NK-92 treated with Interleukin-12 subunit alpha and Interleukin-12 subunit beta, amount 100 ng/mL, for 24 hours (cell line): ENCODE measurements at regions not wholly inside any gene's neighbourhood (a gene's known extent, or its start where the extent isn't known, plus 50 kb on each side); places are given as distances from the start of the nearest gene placed in this dataset.
"Not testable (repeated sequence)": the region's sequence is repeated elsewhere in the genome, so short reads cannot be mapped to it uniquely, and the experiment has no call there.

Experiments used
- DNase-seq: peaks from one replicate; lab custom pipeline; 2025; lab: John Stamatoyannopoulos, UW

DNA sequence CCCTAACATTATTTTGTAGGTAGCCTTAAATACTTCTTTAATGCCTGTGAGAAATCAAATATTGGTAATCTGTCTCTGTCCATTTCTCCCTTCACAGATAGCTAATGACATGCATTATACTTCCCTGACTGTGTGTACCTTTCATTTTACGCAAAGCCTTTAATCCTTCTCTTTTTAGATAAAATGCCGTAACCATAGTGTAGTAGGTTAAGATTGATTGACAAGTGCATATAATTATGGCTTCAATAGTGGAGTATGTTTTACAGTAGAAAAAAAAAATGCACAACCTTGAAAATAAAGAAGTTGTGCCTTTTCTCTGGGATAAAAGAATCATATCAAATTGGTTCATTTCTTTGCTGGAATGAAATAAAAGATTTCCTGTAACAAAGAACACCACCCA is 559.6 kb upstream of the GRAMD2B start:
- no peak for DNase-seq

GRCh38 chr5:125865166-125865815 is 557.9 kb upstream of the GRAMD2B start:
- no peak for DNase-seq

DNA sequence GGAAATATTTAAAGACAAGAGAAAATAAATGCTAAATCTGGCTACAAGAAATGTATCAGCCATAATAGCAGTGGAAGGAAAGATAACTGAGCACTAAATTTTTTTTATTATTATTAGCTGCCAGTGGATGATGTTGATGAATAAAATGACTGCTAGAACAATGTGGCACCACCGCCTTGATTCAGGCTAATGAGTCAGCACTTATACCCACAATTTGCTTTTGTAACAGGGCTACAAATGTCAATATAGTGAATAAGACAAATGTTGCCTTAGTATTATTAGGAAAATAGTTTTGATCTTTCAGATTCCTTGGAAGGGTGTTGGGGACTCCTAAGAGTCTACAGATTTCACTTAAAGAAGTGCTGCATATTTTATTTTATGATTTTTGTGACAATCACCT is 555.2 kb upstream of the GRAMD2B start:
- DNase-seq = no peak

GRCh38 chr5:125870256-125870655 is 553.0 kb upstream of the GRAMD2B start:
- DNase-seq = no peak

- no peak for DNase-seq
Measured at GRCh38 chr5:125874057-125874456, 549.2 kb upstream of the GRAMD2B start.

DNA sequence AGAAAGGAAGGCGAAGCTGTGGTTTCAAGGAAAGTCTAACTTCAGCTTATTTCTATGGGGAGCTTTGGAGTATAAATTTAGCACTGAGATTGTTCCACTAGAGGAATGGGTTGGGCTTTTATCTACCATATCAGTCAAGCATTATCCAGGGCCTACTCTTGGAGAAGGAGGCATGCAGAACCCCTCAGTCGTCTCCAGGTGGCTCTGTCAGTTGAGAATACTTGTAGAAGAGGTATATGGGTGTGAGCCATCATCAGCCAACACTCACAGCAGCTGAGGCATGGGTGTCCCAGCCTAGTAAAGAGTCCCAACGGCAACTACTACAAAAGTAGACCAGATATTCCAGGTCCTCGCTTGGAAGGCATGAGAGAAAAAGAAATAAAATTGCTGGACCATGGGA is 548.5 kb upstream of the GRAMD2B start:
- DNase-seq = no peak

- no peak for DNase-seq
Measured at GRCh38 chr5:125877248-125877647, 546.0 kb upstream of the GRAMD2B start.

DNA sequence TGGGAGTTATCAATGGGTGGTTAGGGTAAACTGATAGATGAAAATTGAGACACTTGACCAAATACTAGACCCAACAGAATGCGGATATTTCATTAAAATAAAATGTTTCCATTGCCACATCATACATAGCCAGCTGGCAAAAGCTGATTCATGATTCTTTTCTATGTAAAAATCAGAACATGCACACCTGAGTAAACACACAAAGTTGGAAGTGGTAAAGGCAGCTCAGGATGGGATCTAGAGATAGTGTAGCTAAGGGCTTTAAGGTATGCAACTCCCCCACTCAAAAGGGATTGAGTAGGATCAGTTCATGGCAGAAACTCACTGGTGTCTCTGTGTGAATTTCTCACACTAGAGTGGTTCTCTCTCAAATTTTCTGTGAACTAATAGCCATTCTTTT is 541.1 kb upstream of the GRAMD2B start:
- DNase-seq = no peak

- DNase-seq = no peak
Measured at GRCh38 chr5:125883223-125883622, 540.0 kb upstream of the GRAMD2B start.

GRCh38 chr5:125888358-125888757 is 534.9 kb upstream of the GRAMD2B start:
- DNase-seq = no peak

GRCh38 chr5:125890511-125890931 is 532.7 kb upstream of the GRAMD2B start:
- DNase-seq = no peak

- DNase-seq = no peak
Measured at GRCh38 chr5:125891061-125891725, 532.0 kb upstream of the GRAMD2B start.

- DNase-seq = no peak
Measured at GRCh38 chr5:125894383-125894782, 528.8 kb upstream of the GRAMD2B start.

GRCh38 chr5:125896368-125896767 is 526.8 kb upstream of the GRAMD2B start:
- no peak for DNase-seq

- DNase-seq = no peak
Measured at GRCh38 chr5:125897089-125897488, 526.1 kb upstream of the GRAMD2B start.

- no peak for DNase-seq
Measured at GRCh38 chr5:125898851-125899405, 524.3 kb upstream of the GRAMD2B start.

GRCh38 chr5:125912028-125912427 is 511.2 kb upstream of the GRAMD2B start:
- no peak for DNase-seq

DNA sequence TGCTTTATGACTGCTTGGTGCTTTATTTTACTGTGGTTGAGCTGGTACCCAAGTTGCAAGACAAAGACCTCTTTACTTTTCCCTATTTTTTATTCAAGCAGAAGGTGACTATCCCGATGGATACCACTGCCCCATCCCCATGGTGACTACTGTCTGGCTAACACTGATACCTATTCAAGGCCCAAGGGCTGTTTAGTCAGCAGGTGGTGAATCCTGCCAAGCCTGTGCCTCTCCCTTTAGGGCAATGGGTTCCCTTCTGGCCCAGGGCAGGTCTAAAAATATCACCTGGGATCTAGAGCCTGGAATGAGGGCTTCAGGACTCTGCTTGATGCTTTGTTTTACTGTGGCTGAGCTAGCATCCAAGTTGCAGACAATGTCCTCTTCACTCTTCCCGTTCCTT is 510.0 kb upstream of the GRAMD2B start:
- DNase-seq = no peak

GRCh38 chr5:125914471-125914870 is 508.7 kb upstream of the GRAMD2B start:
- no peak for DNase-seq

DNA sequence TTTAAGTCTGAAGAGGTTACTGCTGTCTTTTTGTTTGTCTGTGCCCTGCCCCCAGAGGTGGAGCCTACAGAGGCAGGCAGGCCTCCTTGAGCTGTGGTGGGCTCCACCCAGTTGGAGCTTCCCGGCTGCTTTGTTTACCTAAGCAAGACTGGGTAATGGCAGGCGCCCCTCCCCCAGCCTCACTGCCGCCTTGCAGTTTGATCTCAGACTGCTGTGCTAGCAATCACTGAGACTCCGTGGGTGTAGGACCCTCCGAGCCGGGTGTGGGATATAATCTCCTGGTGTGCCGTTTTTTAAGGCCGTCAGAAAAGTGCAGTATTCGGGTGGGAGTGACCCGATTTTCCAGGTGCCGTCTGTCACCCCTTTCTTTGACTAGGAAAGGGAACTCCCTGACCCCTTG is 499.3 kb upstream of the GRAMD2B start:
- DNase-seq = not testable (repeated sequence)

DNA sequence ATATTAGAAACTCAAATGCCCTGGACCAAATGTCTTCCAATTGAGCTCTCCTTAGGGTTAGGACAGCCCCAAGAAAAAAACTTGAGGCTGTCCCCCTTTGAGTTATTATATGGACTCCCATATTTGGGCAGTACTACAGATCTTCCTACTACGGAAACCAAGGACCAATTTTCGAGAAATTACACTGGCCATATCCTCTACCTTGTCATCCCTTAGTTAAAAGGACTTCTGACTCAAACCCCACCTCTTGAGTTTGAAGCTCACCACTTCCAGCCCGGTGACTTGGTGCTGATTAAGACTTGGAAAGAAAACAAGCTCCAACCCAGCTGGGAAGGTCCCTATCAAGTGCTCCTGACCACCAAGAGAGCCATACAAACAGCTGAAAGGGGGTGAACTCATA is 497.0 kb upstream of the GRAMD2B start:
- DNase-seq = no peak

- DNase-seq = no peak
Measured at GRCh38 chr5:125928663-125929062, 494.5 kb upstream of the GRAMD2B start.

GRCh38 chr5:125950012-125950615 is 473.1 kb upstream of the GRAMD2B start:
- no peak for DNase-seq
